ENCODE measurements at regions not wholly inside any gene's neighbourhood (a gene's known extent, or its start where the extent isn't known, plus 50 kb on each side); places are given as distances from the start of the nearest gene placed in this dataset.

DNA sequence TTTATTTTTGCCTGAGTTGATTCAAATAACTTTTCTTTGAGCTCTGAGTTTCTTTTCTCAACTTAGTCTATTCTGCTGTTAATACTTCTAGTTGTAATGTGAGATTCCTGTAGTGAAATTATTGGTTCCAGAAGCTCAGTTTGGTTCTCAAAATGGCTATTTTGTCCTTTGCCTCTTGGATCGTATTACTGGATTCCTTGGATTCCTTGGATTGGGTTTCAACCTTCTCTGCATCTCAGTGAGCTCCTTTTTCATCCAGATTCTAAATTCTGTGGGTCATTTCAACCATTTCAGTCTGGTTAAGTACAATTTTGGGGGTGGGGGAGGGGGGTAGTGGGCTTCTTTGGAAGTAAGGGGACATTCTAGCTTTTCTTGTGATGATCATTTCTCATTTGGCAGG, 341.1 kb upstream of the CNTN5 start:
- H3K27me3 ChIP-seq, result no peaks in the 10 kb centered on the region
- no peaks in the 10 kb centered on the region for H3K9me3 ChIP-seq
- H3K4me3 ChIP-seq (ENCODE audit: low read depth, low read length), result no peak overlapping the region
- H3K4me1 ChIP-seq, result no peaks in the 10 kb centered on the region
- no peak for DNase-seq
- TF ChIP-seq CTCF (IDR thresholded peaks at IDR 0.05; ENCODE audit: low read depth, low read length), result no peak
- no peaks in the 10 kb centered on the region for H3K36me3 ChIP-seq

DNA sequence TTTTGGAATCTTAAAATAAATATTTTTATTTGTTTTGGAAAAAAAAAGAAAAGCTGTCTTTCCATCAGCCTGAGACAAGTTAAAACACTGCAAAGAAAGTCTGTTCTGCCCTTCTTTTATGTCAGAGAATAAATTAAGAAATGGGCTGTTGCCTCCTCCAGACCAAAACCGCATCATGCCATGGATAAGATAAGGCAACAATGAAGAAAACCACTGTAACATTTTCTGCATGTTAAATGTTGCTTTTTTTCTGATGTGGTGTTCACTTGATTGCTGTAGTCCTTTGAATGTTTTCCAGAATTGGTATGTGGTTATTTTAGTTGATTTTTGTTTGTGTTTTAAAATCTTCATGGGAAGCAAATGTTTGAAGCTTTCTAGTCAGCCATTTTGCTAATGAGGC, 319.2 kb upstream of the CNTN5 start:
- no peaks in the 10 kb centered on the region for H3K36me3 ChIP-seq
- no peak for TF ChIP-seq CTCF (IDR thresholded peaks at IDR 0.05; ENCODE audit: low read depth, low read length)
- no peaks in the 10 kb centered on the region for H3K27me3 ChIP-seq
- H3K4me1 ChIP-seq, result no peaks in the 10 kb centered on the region
- no peaks in the 10 kb centered on the region for H3K9me3 ChIP-seq
- H3K4me3 ChIP-seq (ENCODE audit: low read depth, low read length), result no peak overlapping the region
- DNase-seq, result no peak

DNA sequence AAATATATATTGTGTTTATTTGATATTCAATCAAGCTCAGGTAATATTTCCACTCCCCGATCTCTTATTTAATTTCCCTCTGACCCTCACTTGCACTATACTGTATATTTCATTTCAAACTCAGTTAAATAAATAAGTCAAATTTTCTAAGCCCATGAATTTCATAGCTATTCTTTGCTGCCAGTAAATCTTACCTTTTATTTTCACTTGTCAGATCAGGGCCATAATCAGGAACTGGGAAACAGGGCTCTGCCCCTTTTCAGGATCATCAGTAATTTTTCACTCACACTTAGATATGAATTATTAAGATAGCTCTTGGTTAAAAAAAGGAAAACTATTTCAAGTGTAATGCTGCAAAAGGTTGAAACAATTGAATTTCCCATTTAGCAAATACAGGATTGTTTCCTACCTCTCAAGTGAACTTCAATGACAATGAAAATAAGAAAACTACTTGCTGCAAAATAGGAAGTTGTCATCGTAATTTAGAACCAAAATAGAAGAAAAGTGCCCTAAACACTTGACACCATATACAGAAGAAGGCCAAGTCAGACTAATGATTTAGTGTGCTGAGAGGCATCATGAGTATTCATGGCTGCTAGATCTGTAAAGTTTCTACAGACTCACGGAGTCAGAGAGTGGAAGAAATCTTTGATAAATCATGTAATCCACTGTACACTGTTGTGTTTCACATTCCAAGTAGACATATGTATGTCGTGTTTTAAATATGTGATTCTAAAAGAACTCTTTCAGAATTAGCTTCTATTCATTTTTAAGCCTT, 316.8 kb upstream of the CNTN5 start:
- no peaks in the 10 kb centered on the region for H3K36me3 ChIP-seq
- H3K4me1 ChIP-seq, result no peaks in the 10 kb centered on the region; the same call in 1 of the 2 replicates
- H3K27me3 ChIP-seq, result no peaks in the 10 kb centered on the region
- no peak for DNase-seq
- no peak overlapping the region for H3K4me3 ChIP-seq (ENCODE audit: low read depth, low read length)
- TF ChIP-seq CTCF (IDR thresholded peaks at IDR 0.05; ENCODE audit: low read depth, low read length), result no peak
- H3K9me3 ChIP-seq, result no peaks in the 10 kb centered on the region

DNA sequence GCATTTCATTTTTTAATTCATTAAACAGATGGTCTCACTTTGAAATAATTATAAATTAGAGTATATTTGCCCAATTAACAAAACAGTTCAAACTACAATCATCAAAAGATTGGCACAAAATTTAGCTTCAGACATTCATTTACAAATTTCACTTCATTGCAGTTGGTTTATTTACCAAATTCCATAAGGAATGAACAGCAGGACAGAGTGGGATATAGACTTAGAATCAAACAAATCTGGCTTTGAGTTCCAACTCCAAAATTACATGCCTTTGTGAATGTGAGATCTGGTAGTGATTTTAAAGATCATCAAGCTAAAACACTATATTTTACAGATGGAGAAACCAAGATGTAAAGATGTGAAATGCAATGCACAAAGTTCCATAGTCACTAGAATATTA, 310.7 kb upstream of the CNTN5 start:
- Histone ChIP-seq H3K4me3 (ENCODE audit: low read depth, low read length) (no peak overlapping the region), H3K36me3 (no peaks in the 10 kb centered on the region), H3K4me1 (no peaks in the 10 kb centered on the region; the same call in 1 of the 2 replicates), H3K9me3 (no peaks in the 10 kb centered on the region), H3K27me3 (no peaks in the 10 kb centered on the region)
- no peak for DNase-seq
- no peak for TF ChIP-seq CTCF (IDR thresholded peaks at IDR 0.05; ENCODE audit: low read depth, low read length)

GRCh38 chr11:98710986-98711385, 309.8 kb upstream of the CNTN5 start:
- Histone ChIP-seq H3K4me3 (ENCODE audit: low read depth, low read length) (no peak overlapping the region), H3K27me3 (no peaks in the 10 kb centered on the region), H3K36me3 (no peaks in the 10 kb centered on the region), H3K4me1 (no peaks in the 10 kb centered on the region; the same call in 1 of the 2 replicates), H3K9me3 (no peaks in the 10 kb centered on the region)
- no peak for DNase-seq
- TF ChIP-seq CTCF (IDR thresholded peaks at IDR 0.05; ENCODE audit: low read depth, low read length), result no peak

GRCh38 chr11:98720951-98721350, 299.8 kb upstream of the CNTN5 start:
- no peaks in the 10 kb centered on the region for H3K4me1 ChIP-seq
- H3K27me3 ChIP-seq, result no peaks in the 10 kb centered on the region
- DNase-seq, result no peak
- no peak for TF ChIP-seq CTCF (IDR thresholded peaks at IDR 0.05; ENCODE audit: low read depth, low read length)
- H3K36me3 ChIP-seq, result no peaks in the 10 kb centered on the region
- H3K4me3 ChIP-seq (ENCODE audit: low read depth, low read length), result no peak overlapping the region
- no peaks in the 10 kb centered on the region for H3K9me3 ChIP-seq

Data from BE2C (cell line).